Urothelium cell line (cell line): ENCODE measurements at regions not wholly inside any gene's neighbourhood (a gene's known extent, or its start where the extent isn't known, plus 50 kb on each side); places are given as distances from the start of the nearest gene placed in this dataset.
"Not testable (repeated sequence)": the region's sequence is repeated elsewhere in the genome, so short reads cannot be mapped to it uniquely, and the experiment has no call there.

ENCODE experiments used
- DNase-seq: peaks from one replicate; pipeline ENCODE4 v3.0.0; 2011; ENCODE audit warnings: low spot score, mixed read lengths
- FAIRE-seq: peaks from 2 replicates; lab custom pipeline; 2011; peaks lifted over from hg19 to GRCh38; lab: Jason Lieb, UNC

DNA sequence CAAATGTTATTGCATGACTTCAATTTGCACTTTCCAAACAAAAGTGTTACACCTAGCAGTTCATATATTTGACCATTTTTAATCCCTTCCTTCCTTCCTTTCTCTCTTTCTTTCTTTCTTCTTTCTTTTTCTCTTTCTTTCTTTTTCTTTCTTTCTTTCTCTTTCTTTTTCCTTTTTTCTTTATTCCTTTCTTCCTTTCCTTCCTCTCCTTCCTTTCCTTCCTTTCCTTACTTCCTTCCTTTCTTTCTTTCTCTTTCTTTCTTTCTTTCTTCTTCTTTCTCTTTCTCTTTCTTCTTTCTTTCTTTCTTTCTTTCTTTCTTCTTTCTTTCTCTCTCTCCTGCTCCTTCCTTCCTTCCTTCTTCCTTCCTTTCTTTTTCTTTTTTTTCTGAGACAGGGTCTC, 146.7 kb upstream of the ALKAL2 start:
- FAIRE-seq (no peak), DNase-seq (no peak)

DNA sequence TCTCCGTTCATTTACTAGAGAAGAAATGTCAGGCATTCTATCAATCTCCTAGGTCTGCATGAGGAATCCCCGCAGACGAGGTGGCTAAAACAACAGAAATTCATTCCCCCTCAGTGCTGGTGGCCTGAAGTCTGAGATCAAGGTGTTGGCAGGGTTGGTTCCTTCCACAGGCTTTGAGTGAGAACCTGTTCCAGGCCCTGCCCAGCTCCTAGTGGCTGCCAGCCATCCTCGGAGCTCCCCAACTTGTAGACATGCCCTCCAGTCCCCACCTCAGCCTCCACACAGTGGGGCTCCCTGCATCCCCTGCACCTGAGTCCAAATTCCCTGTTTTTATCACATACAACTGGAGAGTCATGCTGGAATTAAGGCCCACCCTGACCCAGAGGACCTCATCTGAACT, 145.3 kb upstream of the ALKAL2 start:
- DNase-seq = no peak
- FAIRE-seq = no peak

DNA sequence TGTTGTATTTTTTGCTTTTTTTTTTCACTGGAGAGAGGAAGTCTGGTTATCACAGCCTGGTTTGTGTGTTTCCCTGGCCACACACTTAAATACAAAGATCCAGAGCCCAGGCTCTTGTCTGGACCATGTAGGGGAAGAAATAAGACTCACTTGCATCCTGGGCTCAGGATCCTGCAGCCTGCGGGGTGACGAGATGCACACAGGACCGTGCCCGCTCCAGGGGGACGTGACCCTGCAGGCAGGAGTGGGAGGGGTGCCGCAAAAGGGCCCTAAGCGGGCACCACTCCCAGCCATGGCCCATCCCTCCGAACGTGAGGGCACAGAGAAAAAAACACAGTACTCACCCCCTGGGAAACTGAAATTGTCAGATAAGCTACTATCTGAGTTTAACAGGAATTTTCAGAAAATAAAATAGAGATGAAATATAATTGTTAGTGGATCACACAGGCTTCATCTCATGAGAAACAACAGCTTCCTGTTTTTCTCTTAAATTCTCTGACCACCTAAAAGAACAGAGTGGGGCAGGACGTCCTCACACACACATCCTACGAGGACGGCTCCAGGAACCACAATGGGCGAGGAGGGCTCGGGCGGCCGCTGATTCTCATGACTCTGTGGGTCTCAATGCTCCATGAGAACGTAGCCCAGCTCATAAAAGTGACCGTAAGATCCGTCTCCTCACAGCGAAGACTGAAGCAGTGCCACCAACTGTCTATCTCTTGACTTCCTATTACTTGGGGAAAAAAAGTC, 142.6 kb upstream of the ALKAL2 start:
- DNase-seq (no peak), FAIRE-seq (no peak)

DNA sequence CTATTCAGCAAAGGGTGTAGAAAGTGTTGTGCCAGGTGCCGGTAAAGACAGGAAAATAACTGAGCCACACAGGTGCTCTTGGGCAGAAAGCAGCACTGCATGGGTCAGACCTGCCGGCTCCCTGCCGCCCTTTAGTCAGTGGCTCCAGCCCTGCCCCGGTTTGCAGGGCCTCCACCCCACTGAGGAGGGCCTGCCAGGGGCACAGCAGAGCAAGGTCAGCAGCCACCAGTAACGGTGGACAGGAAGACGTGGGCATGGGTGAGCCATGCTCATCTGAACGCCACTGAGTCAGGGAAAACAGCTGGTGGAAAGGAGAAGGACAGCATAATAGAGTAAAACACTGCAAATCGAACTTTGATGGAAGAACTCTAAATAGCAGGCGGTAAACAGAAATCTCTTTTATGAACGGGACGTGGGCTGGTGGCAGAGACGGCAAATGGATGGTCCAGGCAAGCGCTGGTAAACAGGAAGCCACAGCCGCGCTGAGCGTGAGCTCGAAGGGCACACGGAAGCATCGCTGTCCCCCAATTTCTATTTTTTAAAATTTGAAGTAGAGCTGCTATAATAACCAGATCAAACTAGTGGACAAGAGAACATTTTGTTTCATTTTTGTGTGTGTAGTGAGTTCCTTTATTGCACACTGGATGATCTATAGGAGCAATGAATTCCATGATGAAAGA, 141.8 kb upstream of the ALKAL2 start:
- DNase-seq (no peak), FAIRE-seq (no peak)

DNA sequence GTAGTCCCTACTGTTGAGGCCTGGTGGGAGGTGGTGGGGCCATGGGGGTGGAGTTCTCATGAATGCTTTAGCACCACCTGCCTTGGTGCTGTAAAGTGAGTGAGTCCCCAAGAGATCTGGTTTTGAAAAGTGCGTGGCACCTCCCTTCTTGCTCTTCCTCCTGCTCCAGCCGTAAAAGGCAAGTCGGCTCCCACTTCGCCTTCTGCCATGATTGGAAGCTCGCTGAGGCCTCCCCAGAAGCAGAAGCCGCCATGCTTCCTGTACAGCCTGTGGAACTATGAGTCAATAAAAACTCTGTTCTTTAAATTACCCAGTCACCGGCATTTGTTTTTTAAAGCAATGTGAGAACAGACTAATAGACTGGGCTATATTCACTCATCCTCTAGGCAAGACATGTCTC, 141.3 kb upstream of the ALKAL2 start:
- DNase-seq (no peak), FAIRE-seq (no peak)

DNA sequence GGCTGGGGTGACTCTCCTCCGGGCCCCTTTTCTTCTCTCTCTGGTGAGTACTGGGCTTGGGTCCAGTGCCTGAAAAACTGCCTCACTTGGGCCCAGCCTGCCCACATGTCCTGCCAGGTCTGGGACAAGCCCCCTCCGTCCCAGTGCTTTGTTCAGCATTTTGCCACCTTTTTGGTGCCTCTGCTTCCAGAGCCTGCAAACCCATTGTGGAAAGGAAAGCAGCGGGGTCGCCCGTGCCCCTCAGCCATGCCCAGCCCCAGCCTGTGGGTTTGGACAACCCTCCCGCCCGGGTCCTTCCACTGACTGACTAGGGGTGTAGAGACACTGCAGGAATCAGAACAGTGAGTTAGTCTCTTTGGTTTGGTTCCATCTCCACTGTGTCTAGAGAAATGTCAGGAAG, 140.7 kb upstream of the ALKAL2 start:
- FAIRE-seq = no peak
- no peak for DNase-seq

DNA sequence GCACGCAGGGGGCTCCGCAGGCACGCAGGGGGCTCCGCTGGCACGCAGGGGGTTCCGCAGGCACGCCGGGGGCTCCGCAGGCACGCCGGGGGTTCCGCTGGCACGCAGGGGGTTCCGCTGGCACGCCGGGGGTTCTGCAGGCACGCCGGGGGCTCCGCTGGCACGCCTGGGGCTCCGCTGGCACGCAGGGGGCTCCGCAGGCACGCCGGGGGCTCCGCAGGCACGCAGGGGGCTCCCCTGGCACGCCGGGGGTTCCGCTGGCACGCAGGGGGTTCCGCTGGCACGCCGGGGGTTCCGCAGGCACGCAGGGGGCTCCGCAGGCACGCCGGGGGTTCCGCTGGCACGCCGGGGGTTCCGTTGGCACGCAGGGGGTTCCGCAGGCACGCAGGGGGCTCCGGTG, 138.8 kb upstream of the ALKAL2 start:
- FAIRE-seq = not testable (repeated sequence)

DNA sequence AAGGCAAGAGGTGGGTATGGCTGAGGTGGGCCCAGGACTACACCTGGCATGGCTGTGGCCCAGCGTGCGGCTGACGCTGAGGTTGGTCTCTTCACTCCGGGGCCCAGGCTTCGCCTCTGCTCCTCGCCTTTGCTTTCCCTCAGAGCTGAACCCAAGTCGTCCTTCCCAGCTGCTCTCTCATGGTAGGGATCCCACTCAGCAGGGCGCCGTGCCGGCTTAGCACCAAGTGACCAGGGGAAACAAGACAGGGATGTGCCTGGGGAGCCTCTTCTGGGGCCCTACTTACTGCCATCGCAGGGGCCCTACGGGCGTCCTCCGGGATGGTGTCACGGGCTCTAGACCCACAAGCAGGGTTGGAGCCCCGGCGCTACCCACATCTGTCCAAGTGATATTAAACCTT, 138.1 kb upstream of the ALKAL2 start:
- FAIRE-seq (no peak), DNase-seq (no peak)

More for the DNA sequence above, 138.8 kb upstream of the ALKAL2 start:
- not testable (repeated sequence) for DNase-seq

DNA sequence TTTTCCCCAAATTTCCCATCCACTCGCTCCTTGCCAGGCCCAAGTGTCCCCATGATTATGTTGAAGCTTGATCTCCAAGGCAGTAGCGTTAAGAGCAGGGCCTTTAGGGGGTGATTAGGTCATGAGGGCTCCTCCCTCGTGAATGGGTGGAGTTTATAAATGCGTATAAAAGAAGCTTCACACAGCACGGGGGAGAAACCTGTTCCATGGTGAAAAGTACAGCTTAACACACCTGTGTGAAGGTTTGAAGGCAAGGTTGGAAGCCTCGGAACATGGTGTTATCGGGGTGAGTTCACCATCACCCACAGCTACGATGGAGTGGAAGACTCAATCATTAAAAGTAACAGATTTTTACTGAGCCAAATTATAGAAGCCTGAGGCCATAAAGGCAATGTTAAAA, 137.4 kb upstream of the ALKAL2 start:
- FAIRE-seq (no peak), DNase-seq (no peak)

DNA sequence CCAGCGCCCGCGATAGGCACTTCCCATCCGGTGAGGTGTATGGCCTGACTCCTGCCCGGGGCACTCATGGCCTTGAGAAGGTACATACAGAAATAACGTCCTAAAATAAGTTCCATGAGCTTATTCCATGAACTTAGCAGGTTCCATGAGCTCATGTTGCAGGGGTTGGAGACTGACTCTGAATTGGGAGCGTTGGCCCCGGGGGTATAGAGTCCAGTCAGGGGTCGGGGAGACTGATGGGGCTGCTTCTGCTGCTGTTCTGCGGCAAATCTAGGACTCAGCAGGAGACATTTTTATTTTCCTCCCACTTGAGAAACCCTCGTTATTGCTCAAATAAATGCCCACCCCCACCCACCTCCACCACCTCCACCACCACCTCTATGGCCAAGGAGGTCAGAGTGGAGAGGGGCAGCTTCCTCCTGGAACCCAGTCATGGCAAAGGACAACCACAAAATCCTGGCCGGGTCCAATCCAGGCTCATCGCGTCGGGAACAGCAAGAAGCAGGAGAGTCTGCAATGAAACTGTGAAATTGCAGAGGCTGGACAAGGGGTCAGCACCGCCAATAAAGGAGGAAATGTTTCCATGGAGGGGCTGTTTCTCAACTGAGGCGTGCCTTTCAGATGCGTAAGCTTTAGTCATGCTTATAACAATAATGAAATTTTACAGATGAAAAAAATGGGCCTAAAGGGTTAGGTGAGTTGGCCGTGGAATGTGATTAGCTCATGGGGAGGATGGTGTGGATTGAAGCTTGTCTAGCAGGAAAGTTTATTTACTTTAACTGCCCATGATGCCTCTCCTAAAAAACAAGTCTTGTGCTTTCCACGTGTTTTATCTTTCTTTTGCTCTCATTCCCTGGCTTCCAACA, 136.6 kb upstream of the ALKAL2 start:
- FAIRE-seq = no peak
- DNase-seq = peak; percentile 55

DNA sequence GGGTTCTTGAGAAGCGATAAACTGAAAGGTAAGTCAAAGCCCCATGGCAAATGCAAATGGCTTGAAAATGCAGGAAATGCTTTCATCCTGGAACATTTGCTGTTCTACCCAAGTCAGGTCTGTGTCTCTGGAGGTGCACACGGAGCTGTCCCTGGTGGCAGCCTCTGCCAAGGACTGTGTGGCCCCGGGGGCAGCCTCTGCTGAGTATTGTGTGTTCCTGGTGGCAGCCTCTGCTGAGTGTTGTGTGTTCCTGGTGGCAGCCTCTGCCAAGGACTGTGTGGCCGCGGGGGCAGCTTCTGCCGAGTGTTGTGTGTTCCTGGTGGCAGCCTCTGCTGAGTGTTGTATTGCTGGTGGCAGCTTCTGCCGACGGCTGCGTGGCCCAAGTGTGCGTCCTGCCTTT, 135.6 kb upstream of the ALKAL2 start:
- no peak for FAIRE-seq
- no peak for DNase-seq

DNA sequence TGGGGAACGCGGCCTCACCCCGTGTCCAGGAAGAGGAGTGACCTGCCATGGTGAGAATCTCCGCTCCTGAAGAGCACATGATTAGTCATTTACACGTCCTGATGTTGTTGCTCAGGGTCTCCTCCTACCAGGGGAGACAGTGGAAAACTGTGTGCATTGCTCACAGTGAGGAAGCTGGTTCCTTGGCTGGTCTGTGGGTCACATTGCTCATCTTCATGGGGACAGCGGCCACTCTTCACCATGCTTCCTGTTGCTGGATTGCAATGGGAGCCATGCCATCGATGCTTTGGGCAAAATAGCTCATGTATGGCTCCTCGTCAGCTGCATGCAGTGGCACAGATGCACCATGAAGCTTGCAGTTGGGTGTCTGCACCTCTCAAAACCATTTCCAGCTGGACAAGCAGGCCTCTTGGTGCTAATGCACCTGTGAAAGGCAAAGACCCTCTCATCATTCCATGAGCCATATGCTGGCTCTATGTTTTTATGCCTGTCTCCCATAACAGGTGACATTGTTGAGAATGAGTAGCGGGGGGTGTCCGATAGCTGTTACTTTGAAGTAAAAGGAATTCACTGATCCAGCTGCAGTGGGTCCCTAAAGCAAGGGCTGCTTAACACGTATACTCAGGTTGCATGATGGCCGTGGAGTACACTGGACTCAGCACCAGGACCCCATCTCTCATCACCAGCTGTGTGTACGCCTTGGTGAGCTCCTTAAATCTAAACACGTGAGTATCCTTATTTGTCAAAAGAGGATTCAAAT, 135.0 kb upstream of the ALKAL2 start:
- no peak for FAIRE-seq
- no peak for DNase-seq

DNA sequence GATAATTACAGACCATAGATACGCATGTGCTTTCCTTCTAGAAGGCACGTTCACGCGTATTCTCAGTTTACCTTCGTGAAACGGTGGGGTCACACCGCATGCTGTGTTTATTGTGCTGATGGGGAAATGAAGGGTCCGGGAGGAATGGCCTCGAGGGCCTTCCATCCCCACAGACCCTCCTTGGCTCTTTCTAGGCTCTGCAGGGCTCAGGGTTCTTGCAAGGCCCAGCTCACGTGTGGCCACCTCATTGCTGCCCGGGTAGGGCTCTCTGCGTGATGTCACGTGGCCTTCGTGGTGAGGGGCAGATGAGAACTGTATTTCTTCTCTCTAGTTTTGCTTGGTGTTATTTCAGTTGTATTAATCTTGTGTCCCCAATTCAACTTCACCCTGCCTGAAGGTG, 133.5 kb upstream of the ALKAL2 start:
- DNase-seq (no peak), FAIRE-seq (no peak)

DNA sequence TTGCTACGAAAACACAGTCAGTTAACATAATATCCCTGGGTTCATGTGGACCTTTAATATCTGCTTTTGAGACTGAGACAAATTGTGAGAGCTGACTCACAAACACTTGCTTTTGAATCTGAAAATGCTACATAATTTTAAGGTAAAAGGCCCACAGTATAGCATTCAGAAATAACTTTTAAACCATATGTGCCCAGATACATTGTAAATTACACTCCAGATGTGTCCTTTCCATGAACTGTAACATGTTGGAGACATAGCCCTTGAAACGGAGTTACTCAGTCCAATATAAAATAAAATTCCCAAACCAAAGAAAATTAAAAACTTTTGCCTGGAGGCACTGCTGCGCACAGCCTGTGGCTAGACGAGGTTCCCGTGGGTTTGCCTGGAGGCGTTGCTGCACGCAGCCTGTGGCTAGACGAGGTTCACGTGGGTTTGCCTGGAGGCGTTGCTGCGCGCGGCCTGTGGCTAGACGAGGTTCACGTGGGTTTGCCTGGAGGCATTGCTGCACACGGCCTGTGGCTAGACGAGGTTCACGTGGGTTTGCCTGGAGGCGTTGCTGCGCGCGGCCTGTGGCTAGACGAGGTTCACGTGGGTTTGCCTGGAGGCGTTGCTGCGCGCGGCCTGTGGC, 131.9 kb upstream of the ALKAL2 start:
- no peak for DNase-seq
- no peak for FAIRE-seq

DNA sequence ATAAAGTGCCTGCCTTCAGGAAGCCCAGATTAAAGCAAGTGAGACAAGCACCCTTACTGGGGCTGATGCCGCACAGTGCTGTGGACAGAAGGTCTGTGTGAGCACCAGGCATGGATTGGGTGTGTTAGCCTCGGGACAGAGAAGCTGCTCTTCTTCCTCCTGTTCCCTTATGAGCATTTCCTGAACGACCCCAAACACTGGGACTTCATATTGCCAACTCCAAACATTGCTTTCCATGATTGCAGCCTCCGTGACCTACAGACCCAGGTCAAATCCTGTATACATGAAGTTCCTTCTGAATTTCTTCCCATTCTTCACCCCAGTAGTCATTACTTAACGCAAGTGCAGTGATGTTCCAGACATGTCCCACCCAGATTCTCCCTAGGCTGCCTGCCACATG, 129.8 kb upstream of the ALKAL2 start:
- DNase-seq (no peak), FAIRE-seq (no peak)

DNA sequence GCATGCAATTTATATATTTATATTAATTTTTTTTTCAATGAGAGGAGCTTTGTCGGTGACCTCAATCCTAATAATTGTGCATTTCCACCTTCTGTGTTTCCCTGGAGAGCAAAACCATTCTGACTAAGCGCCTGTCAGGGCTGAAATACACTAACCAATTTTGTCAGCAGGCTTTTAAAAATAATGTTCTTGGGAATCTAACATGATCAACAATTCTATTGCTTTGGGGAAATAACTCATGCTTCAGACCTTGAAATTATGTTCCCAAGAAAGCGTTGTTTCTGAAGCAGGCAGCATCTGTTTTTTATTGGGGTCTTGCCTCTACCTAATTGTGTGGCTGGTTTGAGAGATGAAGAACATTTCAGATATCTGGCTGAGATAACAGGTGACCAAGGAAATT, 129.1 kb upstream of the ALKAL2 start:
- DNase-seq = no peak
- FAIRE-seq = no peak

DNA sequence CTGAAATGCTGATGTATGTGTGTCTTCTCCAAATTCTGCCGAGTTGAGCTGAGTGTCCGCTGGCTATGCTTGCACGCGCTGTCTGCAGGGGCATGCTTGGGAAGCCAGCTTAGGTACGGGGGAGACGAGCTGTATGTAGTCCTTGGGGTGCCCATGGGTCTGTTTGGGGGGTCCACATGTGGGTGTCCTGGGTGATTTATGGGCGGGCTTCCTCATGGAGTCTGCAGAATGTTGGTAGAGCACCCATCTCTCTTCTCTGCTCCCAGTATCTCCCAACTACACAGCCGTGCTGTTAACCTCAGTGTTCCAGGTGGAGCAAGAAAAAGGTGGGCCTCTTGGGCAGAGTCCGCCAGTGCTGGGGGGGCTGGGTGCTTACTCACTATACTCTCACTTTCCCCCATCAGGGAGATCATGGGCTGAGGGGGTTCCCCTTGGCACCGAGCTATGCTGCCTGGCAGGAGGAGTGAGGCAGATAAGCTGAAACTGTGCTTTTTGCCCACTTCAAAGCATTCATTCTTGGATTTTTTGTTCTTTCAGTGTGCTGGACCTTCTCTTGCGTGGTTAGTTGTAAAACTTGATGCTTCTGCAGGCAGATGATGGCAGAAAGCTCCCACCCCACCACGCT, 128.2 kb upstream of the ALKAL2 start:
- FAIRE-seq (no peak), DNase-seq (no peak)

DNA sequence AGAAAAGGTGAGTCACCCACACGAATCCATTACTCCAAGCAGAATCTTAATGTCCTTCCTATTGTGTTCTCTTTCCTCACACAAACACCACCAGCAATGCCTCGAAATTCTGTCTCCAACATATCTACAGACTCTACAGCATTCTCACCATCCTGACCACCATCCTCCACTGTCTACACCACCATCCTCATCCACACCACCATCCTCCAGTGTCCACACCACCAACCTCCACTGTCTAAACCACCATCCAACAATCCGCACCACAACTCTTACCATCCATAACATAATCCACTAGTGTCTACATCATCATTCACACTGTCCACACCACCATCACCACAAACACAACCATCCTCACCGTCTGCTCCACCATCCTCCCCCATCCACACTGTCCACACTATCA, 121.6 kb upstream of the ALKAL2 start:
- FAIRE-seq = no peak
- DNase-seq = no peak

DNA sequence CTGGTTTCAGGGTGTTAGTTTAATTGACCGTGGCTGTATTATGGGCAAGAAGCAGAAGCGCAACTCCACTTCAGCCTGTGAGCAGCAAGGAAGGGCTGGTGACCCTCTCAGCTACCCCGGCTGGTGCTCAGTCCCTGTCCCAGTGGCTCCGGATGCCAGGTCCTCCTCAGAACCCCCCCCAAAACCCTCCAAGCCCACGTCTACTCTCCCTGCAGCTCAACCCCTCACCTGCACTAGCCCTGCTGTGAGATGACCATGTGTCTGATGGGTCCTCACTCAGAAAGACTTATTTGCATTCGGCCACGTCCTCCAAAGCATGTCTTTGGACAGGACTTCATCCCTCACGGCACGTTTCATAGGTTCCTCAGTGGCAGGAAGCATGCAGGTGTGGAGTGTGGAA, 119.7 kb upstream of the ALKAL2 start:
- FAIRE-seq (no peak), DNase-seq (no peak)

DNA sequence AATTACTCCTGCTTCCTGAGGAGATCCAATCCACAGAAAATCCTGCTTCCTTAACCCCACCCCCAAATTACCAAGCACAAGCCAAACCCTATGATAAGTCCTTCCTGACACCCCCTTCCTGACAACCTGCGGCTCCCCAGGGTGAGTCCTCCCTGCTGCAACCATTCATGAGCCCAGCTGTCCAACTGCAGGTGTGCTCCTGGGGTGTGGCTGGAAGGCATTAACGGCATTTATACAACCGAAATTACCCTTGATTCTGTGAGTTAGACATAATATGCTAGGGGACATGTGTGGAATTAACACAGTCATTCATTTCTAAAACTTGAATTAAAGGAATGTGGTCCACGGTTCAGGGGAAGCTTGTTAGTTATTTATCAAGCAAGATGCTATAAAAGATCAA, 119.0 kb upstream of the ALKAL2 start:
- DNase-seq (no peak), FAIRE-seq (no peak)
